ENCODE measurements at regions not wholly inside any gene's neighbourhood (a gene's known extent, or its start where the extent isn't known, plus 50 kb on each side); places are given as distances from the start of the nearest gene placed in this dataset.

DNA sequence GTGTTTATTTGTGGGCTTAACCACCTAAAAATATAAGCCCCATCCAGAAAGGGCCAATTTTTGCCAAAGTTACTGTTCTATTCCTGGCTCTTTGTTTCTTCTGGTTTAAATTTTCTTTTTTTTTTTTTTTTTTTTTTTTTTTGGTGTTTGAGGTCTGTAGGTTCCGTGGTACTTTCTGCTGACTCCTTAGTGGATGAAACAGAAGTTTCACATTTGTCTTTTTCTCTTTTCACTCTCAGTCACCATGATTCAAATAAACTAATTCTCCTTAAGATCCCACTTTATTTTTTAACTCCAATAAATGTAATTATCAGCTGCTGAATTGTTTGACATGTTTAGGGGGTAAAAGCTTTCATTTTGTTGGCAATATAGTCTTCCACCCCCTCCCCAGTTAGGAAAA is 322.3 kb downstream of the CHRM3 start:
- TF ChIP-seq, protein P1, sequence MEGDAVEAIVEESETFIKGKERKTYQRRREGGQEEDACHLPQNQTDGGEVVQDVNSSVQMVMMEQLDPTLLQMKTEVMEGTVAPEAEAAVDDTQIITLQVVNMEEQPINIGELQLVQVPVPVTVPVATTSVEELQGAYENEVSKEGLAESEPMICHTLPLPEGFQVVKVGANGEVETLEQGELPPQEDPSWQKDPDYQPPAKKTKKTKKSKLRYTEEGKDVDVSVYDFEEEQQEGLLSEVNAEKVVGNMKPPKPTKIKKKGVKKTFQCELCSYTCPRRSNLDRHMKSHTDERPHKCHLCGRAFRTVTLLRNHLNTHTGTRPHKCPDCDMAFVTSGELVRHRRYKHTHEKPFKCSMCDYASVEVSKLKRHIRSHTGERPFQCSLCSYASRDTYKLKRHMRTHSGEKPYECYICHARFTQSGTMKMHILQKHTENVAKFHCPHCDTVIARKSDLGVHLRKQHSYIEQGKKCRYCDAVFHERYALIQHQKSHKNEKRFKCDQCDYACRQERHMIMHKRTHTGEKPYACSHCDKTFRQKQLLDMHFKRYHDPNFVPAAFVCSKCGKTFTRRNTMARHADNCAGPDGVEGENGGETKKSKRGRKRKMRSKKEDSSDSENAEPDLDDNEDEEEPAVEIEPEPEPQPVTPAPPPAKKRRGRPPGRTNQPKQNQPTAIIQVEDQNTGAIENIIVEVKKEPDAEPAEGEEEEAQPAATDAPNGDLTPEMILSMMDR (IDR thresholded peaks at IDR 0.05): no peak
- TF ChIP-seq POLR2A (IDR thresholded peaks at IDR 0.05): no peak
- TF ChIP-seq EP300 (IDR thresholded peaks at IDR 0.05): no peak
- no peak for TF ChIP-seq POLR2AphosphoS5 (IDR thresholded peaks at IDR 0.05)

Data from suprapubic skin (tissue), 4 donors.